Bone marrow (tissue), 2 donors: ENCODE measurements at regions not wholly inside any gene's neighbourhood (a gene's known extent, or its start where the extent isn't known, plus 50 kb on each side); places are given as distances from the start of the nearest gene placed in this dataset.

Experiments used
- DNase-seq, 2 donors: peaks; one replicate each; lab custom pipeline; 2025; lab: John Stamatoyannopoulos, UW

- no peak for DNase-seq
Observed at GRCh38 chr4:33161202-33161601, 2441.0 kb downstream of the PCDH7 start.

- no peak for DNase-seq
Observed at GRCh38 chr4:33162122-33162521, 2442.0 kb downstream of the PCDH7 start.

DNA sequence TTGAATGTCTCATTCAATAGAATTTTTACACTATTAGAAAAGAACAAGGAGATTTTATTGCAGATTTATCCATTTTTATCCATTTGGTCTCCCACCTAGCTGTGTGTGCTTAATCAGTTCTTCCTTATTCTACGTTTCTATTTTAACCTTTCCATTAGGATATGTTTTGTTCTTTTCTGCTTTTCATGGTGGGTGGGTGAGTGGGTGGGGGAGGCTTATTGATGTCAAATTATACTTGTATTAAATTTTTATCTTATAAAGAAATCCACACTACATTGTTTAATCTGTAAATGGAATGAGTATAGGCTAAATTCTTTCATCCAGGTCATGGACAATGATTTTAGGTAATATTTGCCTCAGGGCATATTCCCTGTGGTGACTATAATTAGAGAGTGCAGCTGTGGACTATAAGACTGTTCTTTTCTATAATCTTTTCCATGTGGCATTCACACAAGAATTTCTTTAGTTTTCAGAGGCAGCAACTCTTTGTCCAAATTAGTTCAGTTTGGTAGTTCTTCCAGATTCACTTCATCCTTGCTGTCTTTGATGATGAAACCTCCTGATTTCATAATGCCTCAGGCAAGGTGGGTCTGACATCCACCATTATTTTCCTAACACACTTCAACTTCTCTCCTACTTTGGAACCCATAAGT, 2451.8 kb downstream of the PCDH7 start:
- no peak for DNase-seq

DNA sequence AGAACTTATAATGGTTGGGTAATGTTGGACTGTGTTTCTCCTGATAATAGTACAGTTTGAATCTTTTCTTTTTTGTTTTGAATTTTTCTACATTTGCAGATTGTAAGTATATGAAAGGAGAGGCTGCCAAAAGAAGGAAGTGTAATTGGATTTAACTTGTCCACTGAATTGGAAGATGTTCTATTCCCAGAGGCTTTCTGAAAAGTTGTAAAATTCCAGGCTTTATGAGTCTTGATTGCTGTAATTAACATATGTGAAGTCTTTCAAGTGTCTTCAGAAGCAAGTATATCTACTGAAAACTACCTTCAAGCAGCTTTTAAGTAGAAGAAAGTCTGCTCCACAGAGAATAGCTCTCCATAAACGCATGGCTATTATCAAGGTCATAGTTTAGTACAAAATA, 2456.4 kb downstream of the PCDH7 start:
- no peak for DNase-seq

GRCh38 chr4:33184657-33185290, 2464.6 kb downstream of the PCDH7 start:
- no peak for DNase-seq

- no peak for DNase-seq
Observed at GRCh38 chr4:33187035-33187434, 2466.9 kb downstream of the PCDH7 start.

DNA sequence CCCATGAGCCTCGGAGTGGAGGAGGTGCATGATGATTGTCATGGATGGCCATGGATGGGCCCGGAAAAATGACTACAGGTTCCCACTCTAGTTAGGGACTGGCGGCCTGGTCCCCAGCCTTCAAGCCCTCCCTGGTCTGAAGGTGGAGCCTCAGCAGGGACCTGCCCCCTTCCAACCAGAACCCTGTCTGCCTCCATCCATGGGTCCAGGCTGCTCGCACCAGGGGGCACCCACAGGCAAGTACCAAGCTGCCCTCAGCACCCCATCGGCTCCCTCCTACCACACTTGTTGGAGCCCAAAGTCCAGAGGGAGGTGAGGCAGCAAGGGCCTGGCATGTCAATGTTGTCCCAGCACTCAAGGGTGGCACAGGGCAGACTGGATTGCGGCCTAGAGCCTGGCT, 2468.6 kb downstream of the PCDH7 start:
- DNase-seq, result no peak

DNA sequence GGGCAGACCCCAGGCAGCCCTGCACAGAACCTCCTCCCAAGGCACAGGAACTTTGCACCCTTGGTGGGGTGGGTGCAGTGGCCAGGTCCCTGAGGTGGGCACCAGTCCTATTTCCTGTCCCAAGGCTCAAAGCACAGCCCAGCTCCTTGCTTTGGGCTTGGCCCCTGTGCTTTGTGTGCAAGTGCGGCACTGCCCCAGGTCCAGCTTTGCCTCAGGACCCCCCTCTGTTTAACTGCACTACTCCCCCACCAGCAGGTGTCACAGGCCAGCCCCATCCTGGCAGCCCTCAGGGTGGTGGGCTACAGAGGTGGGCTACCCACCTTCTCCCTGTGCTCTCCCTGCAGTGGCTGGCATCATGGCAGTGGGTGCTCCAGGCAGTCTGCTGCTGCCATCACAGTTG, 2469.0 kb downstream of the PCDH7 start:
- no peak for DNase-seq

DNA sequence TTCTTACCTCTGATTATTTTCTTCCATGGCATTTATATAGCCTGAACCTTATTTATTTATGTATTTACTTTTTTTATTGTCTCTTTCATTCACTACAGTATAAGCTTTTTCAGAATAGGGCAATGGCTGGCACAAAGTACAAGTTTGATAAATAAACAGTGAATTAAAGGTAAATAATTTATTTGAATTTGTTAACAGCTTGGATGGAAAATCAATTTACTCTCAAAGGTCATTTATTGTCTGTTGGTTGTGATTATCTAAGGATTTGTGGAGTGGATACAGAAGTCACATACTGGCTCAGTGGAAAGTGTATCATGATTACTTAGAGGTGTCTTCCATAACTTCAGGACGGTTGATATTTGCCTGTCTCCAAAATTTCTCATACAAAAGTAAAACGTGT, 2472.9 kb downstream of the PCDH7 start:
- DNase-seq, result no peak

DNA sequence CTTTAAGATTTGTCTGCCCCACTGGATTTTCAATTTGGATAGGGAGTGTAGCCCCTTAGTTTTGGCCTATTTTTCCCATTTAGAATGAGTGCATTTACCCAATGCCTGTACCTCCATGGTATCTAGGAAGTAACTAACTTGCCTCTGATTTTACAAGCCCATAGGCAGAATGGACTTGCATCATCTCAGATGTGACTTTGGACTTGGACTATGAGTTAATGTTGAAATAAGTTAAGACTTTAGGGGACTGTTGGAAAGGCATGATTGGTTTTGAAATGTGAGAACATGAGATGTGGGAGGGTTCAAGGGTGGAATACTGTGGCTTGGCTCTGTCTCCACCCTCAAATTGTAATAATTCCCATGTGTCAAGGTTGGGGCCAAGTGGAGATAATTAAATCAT, 2480.2 kb downstream of the PCDH7 start:
- no peak for DNase-seq

DNA sequence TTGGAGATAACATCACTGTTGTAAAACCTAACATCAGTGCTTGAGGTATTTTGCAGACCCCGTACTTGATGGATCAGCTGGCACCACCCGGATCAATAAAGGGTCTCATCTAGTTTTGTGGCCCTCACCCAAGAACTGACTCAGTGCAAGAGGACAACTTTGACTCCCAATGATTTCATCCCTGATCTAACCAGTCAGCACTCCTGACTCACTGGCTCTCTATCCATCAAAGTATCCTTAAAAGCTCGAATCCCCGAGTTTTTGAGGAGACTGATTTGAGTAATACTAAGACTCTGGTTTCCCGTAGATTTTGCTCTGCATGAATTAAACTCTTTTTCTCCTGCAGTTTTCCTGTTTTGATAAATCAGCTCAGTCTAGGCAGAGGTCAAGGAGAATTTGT, 2498.1 kb downstream of the PCDH7 start:
- DNase-seq, result no peak

GRCh38 chr4:33226133-33226532, 2506.0 kb downstream of the PCDH7 start:
- DNase-seq, result no peak

- DNase-seq, result no peak
Observed at GRCh38 chr4:33226783-33227182, 2506.6 kb downstream of the PCDH7 start.

DNA sequence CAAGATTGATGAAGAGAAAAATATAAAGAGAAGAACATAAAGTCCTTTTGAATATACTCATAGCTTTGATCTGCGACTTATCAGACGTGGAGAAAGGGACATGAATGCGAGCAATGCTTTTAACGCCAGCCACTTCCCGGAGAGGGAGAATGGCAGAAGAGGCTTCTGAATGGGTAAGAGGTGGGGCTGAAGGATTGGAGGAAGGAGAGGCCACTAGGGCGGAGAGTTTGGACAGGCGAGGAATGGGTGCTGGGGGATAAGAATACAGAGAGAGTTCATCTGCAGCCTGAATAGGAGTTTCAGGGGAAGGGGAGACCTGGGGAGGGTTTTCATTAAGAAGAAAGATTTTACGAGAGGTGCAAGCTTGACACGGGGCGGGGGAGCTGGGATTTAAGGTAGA, 2534.9 kb downstream of the PCDH7 start:
- DNase-seq, result no peak

GRCh38 chr4:33255507-33255906, 2535.3 kb downstream of the PCDH7 start:
- DNase-seq, result no peak

- DNase-seq, result no peak
Observed at GRCh38 chr4:33262824-33263223, 2542.7 kb downstream of the PCDH7 start.

DNA sequence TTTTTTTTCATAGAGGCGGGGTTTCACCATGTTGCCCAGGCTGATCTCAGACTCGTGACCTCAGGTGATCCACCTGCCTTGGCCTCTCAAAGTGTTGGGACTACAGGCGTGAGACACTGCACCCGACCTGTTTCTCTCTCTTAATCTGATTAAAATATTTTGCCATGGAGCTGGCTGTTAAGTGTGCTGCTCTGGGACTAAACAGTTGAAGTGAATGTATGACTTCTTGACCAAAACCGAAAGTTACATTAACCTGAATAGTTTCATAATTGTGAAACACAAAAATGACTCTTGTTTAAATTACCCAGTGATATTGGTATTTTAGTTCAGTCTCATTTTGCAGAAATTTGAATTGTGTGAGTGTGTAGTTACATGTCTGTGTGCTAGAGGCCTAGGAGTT, 2548.6 kb downstream of the PCDH7 start:
- no peak for DNase-seq

- DNase-seq, result no peak
Observed at GRCh38 chr4:33270403-33270802, 2550.2 kb downstream of the PCDH7 start.

DNA sequence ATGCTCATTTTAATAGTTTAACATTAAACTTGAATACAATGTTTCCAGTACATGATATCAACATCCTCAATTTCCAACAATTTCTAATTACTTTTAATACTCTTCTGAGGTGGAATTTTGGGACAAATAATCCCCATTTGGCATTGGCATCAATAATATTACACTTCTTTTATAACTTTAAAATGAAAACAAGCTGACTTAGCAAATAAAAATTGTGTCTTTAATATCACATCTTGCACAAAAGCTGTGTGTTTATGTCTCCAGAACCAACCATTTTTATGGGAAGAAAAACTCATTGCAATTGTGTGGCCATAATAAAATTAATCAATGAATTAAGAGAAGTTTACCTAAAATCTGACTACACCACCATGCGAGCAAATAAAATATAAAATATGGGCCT, 2552.6 kb downstream of the PCDH7 start:
- DNase-seq, result no peak

DNA sequence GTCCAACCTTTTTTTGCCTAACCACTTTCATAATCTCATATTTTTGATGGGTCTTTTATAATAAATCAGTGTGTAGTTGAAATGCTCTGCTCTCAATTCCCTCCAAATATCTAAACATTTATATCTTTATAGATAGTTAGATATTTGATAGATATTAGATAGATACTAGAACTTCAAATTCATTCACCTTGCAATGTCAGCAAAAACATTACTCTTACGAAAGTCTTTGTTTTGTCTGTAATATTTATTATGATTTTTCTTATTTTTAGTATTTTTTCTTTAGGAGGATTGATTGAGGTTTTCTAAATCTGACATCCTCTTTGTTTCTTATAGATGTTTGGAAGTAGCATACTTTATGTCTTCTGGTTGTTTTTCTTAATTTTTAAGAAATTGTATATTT, 2563.6 kb downstream of the PCDH7 start:
- no peak for DNase-seq

GRCh38 chr4:33296876-33297455, 2576.8 kb downstream of the PCDH7 start:
- DNase-seq, result no peak

GRCh38 chr4:33302321-33302720, 2582.2 kb downstream of the PCDH7 start:
- no peak for DNase-seq

- no peak for DNase-seq
Observed at GRCh38 chr4:33306131-33306530, 2586.0 kb downstream of the PCDH7 start.

DNA sequence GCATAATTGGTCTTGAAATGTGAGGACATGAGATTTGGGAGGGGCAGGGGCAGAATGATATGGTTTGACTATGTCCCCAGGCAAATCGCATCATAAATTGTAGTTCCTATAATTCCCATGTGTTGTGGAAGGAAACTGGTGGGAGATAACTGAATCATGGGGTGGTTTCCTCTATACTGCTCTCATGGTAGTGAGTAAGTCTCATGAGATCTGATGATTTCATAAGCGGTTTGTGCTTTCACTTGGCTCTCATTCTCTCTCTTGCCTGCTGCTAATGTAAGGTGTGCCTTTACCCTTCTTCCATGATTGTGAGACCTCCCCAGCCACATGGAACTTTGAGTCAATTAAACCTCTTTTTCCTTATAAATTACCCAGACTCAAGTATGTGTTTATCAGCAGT, 2595.9 kb downstream of the PCDH7 start:
- DNase-seq, result no peak
